MG63 (cell line): ENCODE measurements at regions not wholly inside any gene's neighbourhood (a gene's known extent, or its start where the extent isn't known, plus 50 kb on each side); places are given as distances from the start of the nearest gene placed in this dataset.
"Not testable (repeated sequence)": the region's sequence is repeated elsewhere in the genome, so short reads cannot be mapped to it uniquely, and the experiment has no call there.

ENCODE experiments used
- DNase-seq: peaks from one replicate; pipeline ENCODE4 v3.0.0-alpha.2; 2020
- H3K27me3 ChIP-seq: fragments of 250-450 bp; sonication (Bioruptor Pico); 2 replicates; pipeline ENCODE4 v1.5.1; 2020; ENCODE audit warnings: mild to moderate bottlenecking, moderate library complexity
- H3K36me3 ChIP-seq: fragments of 250-450 bp; sonication (Bioruptor Pico); 2 replicates; pipeline ENCODE4 v1.5.1; 2020; ENCODE audit warnings: mild to moderate bottlenecking, moderate library complexity
- H3K4me3 ChIP-seq: fragments of 250-450 bp; sonication (Bioruptor Pico); 2 replicates; pipeline ENCODE4 v1.5.1; 2020; ENCODE audit warnings: mild to moderate bottlenecking, moderate library complexity
- H3K9me3 ChIP-seq: fragments of 250-450 bp; sonication (Bioruptor Pico); 2 replicates; pipeline ENCODE4 v1.5.1; 2020; ENCODE audit warnings: mild to moderate bottlenecking, moderate library complexity

- H3K9me3 ChIP-seq: 0 out of 2 replicates have a peak, but pooled peaks cover 2% of the 10 kb centered on the region
- no peak overlapping the region for H3K4me3 ChIP-seq
- no peaks in the 10 kb centered on the region for H3K36me3 ChIP-seq
- DNase-seq: no peak
- no peaks in the 10 kb centered on the region for H3K27me3 ChIP-seq
Measured at GRCh38 chr3:177652556-177653291, 455.4 kb upstream of the TBL1XR1 start.

- H3K27me3 ChIP-seq: no peaks in the 10 kb centered on the region
- H3K4me3 ChIP-seq: no peak overlapping the region
- DNase-seq: no peak
- H3K9me3 ChIP-seq: 0 out of 2 replicates have a peak, but pooled peaks cover 2% of the 10 kb centered on the region
- no peaks in the 10 kb centered on the region for H3K36me3 ChIP-seq
Measured at GRCh38 chr3:177657243-177657642, 460.0 kb upstream of the TBL1XR1 start.

- H3K27me3 ChIP-seq: no peaks in the 10 kb centered on the region
- H3K36me3 ChIP-seq: no peaks in the 10 kb centered on the region
- H3K4me3 ChIP-seq: no peak overlapping the region
- 0 out of 2 replicates have a peak, but pooled peaks cover 2% of the 10 kb centered on the region for H3K9me3 ChIP-seq
- DNase-seq: no peak
Measured at GRCh38 chr3:177658354-177658753, 461.1 kb upstream of the TBL1XR1 start.

GRCh38 chr3:177664380-177665103 is 467.3 kb upstream of the TBL1XR1 start:
- not testable (repeated sequence) for H3K4me3 ChIP-seq, H3K36me3 ChIP-seq, DNase-seq, H3K27me3 ChIP-seq, H3K9me3 ChIP-seq

GRCh38 chr3:177665122-177665808 is 468.0 kb upstream of the TBL1XR1 start:
- Histone ChIP-seq H3K9me3 (no peaks in the 10 kb centered on the region), H3K4me3 (no peak overlapping the region), H3K27me3 (no peaks in the 10 kb centered on the region), H3K36me3 (no peaks in the 10 kb centered on the region)
- DNase-seq: no peak

- H3K9me3 ChIP-seq: no peaks in the 10 kb centered on the region
- no peaks in the 10 kb centered on the region for H3K36me3 ChIP-seq
- H3K4me3 ChIP-seq: no peak overlapping the region
- no peaks in the 10 kb centered on the region for H3K27me3 ChIP-seq
- no peak for DNase-seq
Measured at GRCh38 chr3:177672252-177672911, 475.1 kb upstream of the TBL1XR1 start.

GRCh38 chr3:177673112-177673914 is 476.0 kb upstream of the TBL1XR1 start:
- H3K27me3 ChIP-seq: no peaks in the 10 kb centered on the region
- no peaks in the 10 kb centered on the region for H3K9me3 ChIP-seq
- no peak overlapping the region for H3K4me3 ChIP-seq
- no peaks in the 10 kb centered on the region for H3K36me3 ChIP-seq
- DNase-seq: no peak

- H3K27me3 ChIP-seq: no peaks in the 10 kb centered on the region
- H3K9me3 ChIP-seq: no peaks in the 10 kb centered on the region
- no peak overlapping the region for H3K4me3 ChIP-seq
- no peak for DNase-seq
- no peaks in the 10 kb centered on the region for H3K36me3 ChIP-seq
Measured at GRCh38 chr3:177674186-177674585, 476.9 kb upstream of the TBL1XR1 start.

GRCh38 chr3:177676148-177676547 is 478.9 kb upstream of the TBL1XR1 start:
- Histone ChIP-seq H3K27me3 (no peaks in the 10 kb centered on the region), H3K4me3 (no peak overlapping the region), H3K9me3 (peaks cover 2% of the 10 kb centered on the region; the same call in 1 of the 2 replicates), H3K36me3 (no peaks in the 10 kb centered on the region)
- DNase-seq: no peak

GRCh38 chr3:177676947-177677587 is 479.8 kb upstream of the TBL1XR1 start:
- Histone ChIP-seq H3K9me3 (peaks cover 2% of the 10 kb centered on the region; the same call in 1 of the 2 replicates), H3K4me3 (no peak overlapping the region), H3K27me3 (no peaks in the 10 kb centered on the region), H3K36me3 (no peaks in the 10 kb centered on the region)
- no peak for DNase-seq

GRCh38 chr3:177679568-177680471 is 482.5 kb upstream of the TBL1XR1 start:
- Histone ChIP-seq H3K4me3 (no peak overlapping the region), H3K9me3 (peaks cover 2% of the 10 kb centered on the region; the same call in 1 of the 2 replicates), H3K36me3 (no peaks in the 10 kb centered on the region), H3K27me3 (no peaks in the 10 kb centered on the region)
- no peak for DNase-seq

GRCh38 chr3:177680472-177680821 is 483.2 kb upstream of the TBL1XR1 start:
- DNase-seq: no peak
- H3K27me3 ChIP-seq: no peaks in the 10 kb centered on the region
- no peak overlapping the region for H3K4me3 ChIP-seq
- no peaks in the 10 kb centered on the region for H3K36me3 ChIP-seq
- H3K9me3 ChIP-seq: peaks cover 2% of the 10 kb centered on the region; the same call in 1 of the 2 replicates

- Histone ChIP-seq H3K4me3 (no peak overlapping the region), H3K9me3 (peaks cover 2% of the 10 kb centered on the region; the same call in 1 of the 2 replicates), H3K27me3 (no peaks in the 10 kb centered on the region), H3K36me3 (no peaks in the 10 kb centered on the region)
- DNase-seq: no peak
Measured at GRCh38 chr3:177681156-177681555, 483.9 kb upstream of the TBL1XR1 start.

- Histone ChIP-seq H3K36me3 (no peaks in the 10 kb centered on the region), H3K27me3 (no peaks in the 10 kb centered on the region), H3K9me3 (peaks cover 2% of the 10 kb centered on the region; the same call in 1 of the 2 replicates), H3K4me3 (no peak overlapping the region)
- DNase-seq: no peak
Measured at GRCh38 chr3:177681852-177682251, 484.6 kb upstream of the TBL1XR1 start.

- H3K9me3 ChIP-seq: peaks cover 2% of the 10 kb centered on the region; the same call in 1 of the 2 replicates
- H3K4me3 ChIP-seq: no peak overlapping the region
- no peak for DNase-seq
- H3K36me3 ChIP-seq: no peaks in the 10 kb centered on the region
- H3K27me3 ChIP-seq: no peaks in the 10 kb centered on the region
Measured at GRCh38 chr3:177683586-177683985, 486.3 kb upstream of the TBL1XR1 start.
